Stimulated activated CD4-positive, alpha-beta T cell treated with anti-CD3 and anti-CD28 coated beads, TNF-alpha, amount 100 ng/mL, for 24 hours (primary cell): ENCODE measurements at regions not wholly inside any gene's neighbourhood (a gene's known extent, or its start where the extent isn't known, plus 50 kb on each side); places are given as distances from the start of the nearest gene placed in this dataset.

Source experiments
- DNase-seq, 3 experiments: peaks; one replicate each; pipeline ENCODE4 v3.0.0-alpha.2; 2020; ENCODE audit warnings: low read depth in 3 of 3

- DNase-seq: no peak
Measured at GRCh38 chr13:89571676-89572075, 1775.8 kb upstream of the MIR17HG start.

- DNase-seq: no peak
Measured at GRCh38 chr13:89574077-89574476, 1773.4 kb upstream of the MIR17HG start.

GRCh38 chr13:89577301-89577700, 1770.2 kb upstream of the MIR17HG start:
- no peak for DNase-seq

- no peak for DNase-seq
Measured at GRCh38 chr13:89584058-89584620, 1763.3 kb upstream of the MIR17HG start.

GRCh38 chr13:89602655-89603054, 1744.8 kb upstream of the MIR17HG start:
- no peak for DNase-seq

- DNase-seq: no peak
Measured at GRCh38 chr13:89603187-89603586, 1744.3 kb upstream of the MIR17HG start.

GRCh38 chr13:89609318-89609717, 1738.2 kb upstream of the MIR17HG start:
- DNase-seq: no peak

GRCh38 chr13:89610331-89610730, 1737.2 kb upstream of the MIR17HG start:
- DNase-seq: no peak

GRCh38 chr13:89610881-89611280, 1736.6 kb upstream of the MIR17HG start:
- DNase-seq: no peak

- no peak for DNase-seq
Measured at GRCh38 chr13:89627996-89628395, 1719.5 kb upstream of the MIR17HG start.

- no peak for DNase-seq
Measured at GRCh38 chr13:89628567-89628966, 1718.9 kb upstream of the MIR17HG start.

GRCh38 chr13:89650226-89650625, 1697.3 kb upstream of the MIR17HG start:
- no peak for DNase-seq

GRCh38 chr13:89660752-89661151, 1686.7 kb upstream of the MIR17HG start:
- DNase-seq: no peak

- no peak for DNase-seq
Measured at GRCh38 chr13:89673789-89674311, 1673.6 kb upstream of the MIR17HG start.

- DNase-seq: no peak
Measured at GRCh38 chr13:89678466-89679121, 1668.9 kb upstream of the MIR17HG start.

GRCh38 chr13:89684896-89685295, 1662.6 kb upstream of the MIR17HG start:
- DNase-seq: no peak

GRCh38 chr13:89686171-89686570, 1661.3 kb upstream of the MIR17HG start:
- DNase-seq: no peak

- no peak for DNase-seq
Measured at GRCh38 chr13:89687066-89687465, 1660.4 kb upstream of the MIR17HG start.

GRCh38 chr13:89688918-89689317, 1658.6 kb upstream of the MIR17HG start:
- DNase-seq: no peak

- no peak for DNase-seq
Measured at GRCh38 chr13:89694451-89694850, 1653.0 kb upstream of the MIR17HG start.

- DNase-seq: no peak
Measured at GRCh38 chr13:89695343-89696257, 1651.9 kb upstream of the MIR17HG start.

GRCh38 chr13:89701913-89702312, 1645.6 kb upstream of the MIR17HG start:
- no peak for DNase-seq

GRCh38 chr13:89704040-89704439, 1643.4 kb upstream of the MIR17HG start:
- no peak for DNase-seq
